ENCODE measurements at regions not wholly inside any gene's neighbourhood (a gene's known extent, or its start where the extent isn't known, plus 50 kb on each side); places are given as distances from the start of the nearest gene placed in this dataset.

- no peak for TF ChIP-seq EP300 (IDR thresholded peaks at IDR 0.05)
- no peak for TF ChIP-seq CTCF (IDR thresholded peaks at IDR 0.05)
- TF ChIP-seq POLR2A (IDR thresholded peaks at IDR 0.05), result no peak
- no peak for TF ChIP-seq POLR2AphosphoS5 (IDR thresholded peaks at IDR 0.05)
- Histone ChIP-seq H3K4me1 (peaks cover 0 to 5% (median 0%) of the 10 kb centered on the region in 4 donors), H3K27ac (no peak overlapping the region), H3K9me3 (no peaks in the 10 kb centered on the region), H3K4me3 (no peak overlapping the region), H3K36me3 (no peaks in the 10 kb centered on the region), H3K27me3 (no peaks in the 10 kb centered on the region)
- 72 to 78% methylated on average over 4 of the region's 4 CpGs for WGBS, 2 donors
- no peak for DNase-seq
- intact Hi-C loops (cut with DNase I), result no loop called here
Measured at GRCh38 chr4:136573460-136573859, 958.8 kb downstream of the PCDH18 start.

GRCh38 chr4:136571315-136571714 is 961.0 kb downstream of the PCDH18 start:
- TF ChIP-seq CTCF (IDR thresholded peaks at IDR 0.05), result no peak
- TF ChIP-seq EP300 (IDR thresholded peaks at IDR 0.05), result no peak
- TF ChIP-seq POLR2AphosphoS5 (IDR thresholded peaks at IDR 0.05), result no peak
- no peak for TF ChIP-seq POLR2A (IDR thresholded peaks at IDR 0.05)
- H3K36me3 ChIP-seq, result no peaks in the 10 kb centered on the region
- intact Hi-C loops (cut with DNase I), result no loop called here
- H3K27ac ChIP-seq, result no peak overlapping the region
- H3K9me3 ChIP-seq, result no peaks in the 10 kb centered on the region
- H3K4me3 ChIP-seq, result no peak overlapping the region
- no peak for DNase-seq
- 52 to 66% methylated on average over 3 of the region's 3 CpGs for WGBS, 2 donors
- no peaks in the 10 kb centered on the region for H3K27me3 ChIP-seq
- H3K4me1 ChIP-seq, result peaks cover 0 to 5% (median 0%) of the 10 kb centered on the region in 4 donors

- Histone ChIP-seq H3K4me1 (no peaks in the 10 kb centered on the region), H3K27me3 (no peaks in the 10 kb centered on the region), H3K27ac (no peak overlapping the region), H3K36me3 (no peaks in the 10 kb centered on the region), H3K9me3 (no peaks in the 10 kb centered on the region), H3K4me3 (no peak overlapping the region)
- intact Hi-C loops (cut with DNase I), result no loop called here
- WGBS, 2 donors, result 84 to 90% methylated on average over 1 of the region's 1 CpG
- no peak for DNase-seq
- TF ChIP-seq POLR2A (IDR thresholded peaks at IDR 0.05) (no peak), POLR2AphosphoS5 (IDR thresholded peaks at IDR 0.05) (no peak), CTCF (IDR thresholded peaks at IDR 0.05) (no peak), EP300 (IDR thresholded peaks at IDR 0.05) (no peak)
Measured at GRCh38 chr4:136562834-136563233, 969.5 kb downstream of the PCDH18 start.

GRCh38 chr4:136558940-136559494 is 973.3 kb downstream of the PCDH18 start:
- no peak for DNase-seq
- no peaks in the 10 kb centered on the region for H3K9me3 ChIP-seq
- intact Hi-C loops (cut with DNase I), result no loop called here
- H3K36me3 ChIP-seq, result no peaks in the 10 kb centered on the region
- no peak overlapping the region for H3K4me3 ChIP-seq
- no peaks in the 10 kb centered on the region for H3K27me3 ChIP-seq
- 21 to 75% methylated on average over 4 of the region's 4 CpGs for WGBS, 2 donors
- no peak overlapping the region for H3K27ac ChIP-seq
- H3K4me1 ChIP-seq, result no peaks in the 10 kb centered on the region
- TF ChIP-seq EP300 (IDR thresholded peaks at IDR 0.05), result no peak
- TF ChIP-seq POLR2A (IDR thresholded peaks at IDR 0.05), result no peak
- no peak for TF ChIP-seq POLR2AphosphoS5 (IDR thresholded peaks at IDR 0.05)
- TF ChIP-seq CTCF (IDR thresholded peaks at IDR 0.05), result no peak

- no peak overlapping the region for H3K27ac ChIP-seq
- WGBS, 2 donors, result 70 to 89% methylated on average over 4 of the region's 4 CpGs
- H3K36me3 ChIP-seq, result no peaks in the 10 kb centered on the region
- intact Hi-C loops (cut with DNase I), result no loop called here
- no peak for TF ChIP-seq POLR2AphosphoS5 (IDR thresholded peaks at IDR 0.05)
- no peak for TF ChIP-seq POLR2A (IDR thresholded peaks at IDR 0.05)
- TF ChIP-seq EP300 (IDR thresholded peaks at IDR 0.05), result no peak
- no peak for TF ChIP-seq CTCF (IDR thresholded peaks at IDR 0.05)
- no peaks in the 10 kb centered on the region for H3K4me1 ChIP-seq
- H3K9me3 ChIP-seq, result no peaks in the 10 kb centered on the region
- no peak for DNase-seq
- H3K4me3 ChIP-seq, result no peak overlapping the region
- H3K27me3 ChIP-seq, result no peaks in the 10 kb centered on the region
Measured at GRCh38 chr4:136557396-136557795, 974.9 kb downstream of the PCDH18 start.
